C1 segment of cervical spinal cord (tissue), 14 donors: ENCODE measurements at regions not wholly inside any gene's neighbourhood (a gene's known extent, or its start where the extent isn't known, plus 50 kb on each side); places are given as distances from the start of the nearest gene placed in this dataset.
A peak's percentile ranks its signal among the peaks of the same experiment; 100 is the strongest.
"Not testable (repeated sequence)": the region's sequence is repeated elsewhere in the genome, so short reads cannot be mapped to it uniquely, and the experiment has no call there.

Experiments used
- DNase-seq, 14 donors: peaks; one replicate each; lab custom pipeline; 2025; lab: John Stamatoyannopoulos, UW

GRCh38 chr4:7141151-7141834, 51.0 kb upstream of the SORCS2 start:
- DNase-seq: no peak

- DNase-seq: no peak
Observed at GRCh38 chr4:7140692-7141069, 51.7 kb upstream of the SORCS2 start.

GRCh38 chr4:7140062-7140691, 52.2 kb upstream of the SORCS2 start:
- no peak for DNase-seq

DNA sequence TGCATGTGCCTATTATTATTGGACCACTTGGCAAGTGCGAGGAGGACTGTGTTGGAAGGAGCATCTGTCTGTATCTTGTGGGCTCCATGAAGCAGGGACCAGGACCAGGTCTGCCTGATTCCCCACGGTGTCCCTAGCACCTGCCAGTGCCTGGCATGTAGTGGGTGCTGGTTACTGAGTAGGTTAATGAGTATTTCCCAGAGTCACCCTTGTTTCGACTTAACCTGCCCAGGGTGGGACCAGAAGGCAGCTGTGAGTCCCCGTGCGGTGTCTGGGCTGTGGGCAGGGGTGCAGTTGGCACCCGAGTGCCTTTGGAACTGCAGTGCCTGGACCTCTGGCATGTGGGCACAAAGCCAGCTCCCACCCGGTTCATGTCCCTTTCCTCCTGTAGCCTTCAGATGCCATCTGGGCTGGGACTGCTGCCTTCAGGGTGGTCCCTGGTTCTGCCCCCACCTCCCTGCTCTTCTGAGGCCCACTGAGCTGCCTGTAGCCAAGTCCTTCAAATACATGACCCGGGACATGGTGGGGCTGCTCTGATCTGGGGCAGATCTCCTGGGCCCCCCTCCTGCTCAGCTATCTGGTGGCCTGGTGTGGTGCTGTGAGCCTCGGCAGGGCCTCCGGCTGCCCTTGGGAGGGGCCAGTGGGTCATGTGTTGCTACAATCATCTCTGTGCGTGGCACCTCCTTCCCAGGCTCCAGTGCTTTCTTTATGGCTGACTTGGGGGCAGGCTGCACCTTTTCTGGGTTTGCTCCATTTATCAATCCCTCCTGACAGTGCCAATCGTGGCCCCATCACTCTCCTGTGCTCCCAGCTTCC, 53.0 kb upstream of the SORCS2 start:
- no peak for DNase-seq

DNA sequence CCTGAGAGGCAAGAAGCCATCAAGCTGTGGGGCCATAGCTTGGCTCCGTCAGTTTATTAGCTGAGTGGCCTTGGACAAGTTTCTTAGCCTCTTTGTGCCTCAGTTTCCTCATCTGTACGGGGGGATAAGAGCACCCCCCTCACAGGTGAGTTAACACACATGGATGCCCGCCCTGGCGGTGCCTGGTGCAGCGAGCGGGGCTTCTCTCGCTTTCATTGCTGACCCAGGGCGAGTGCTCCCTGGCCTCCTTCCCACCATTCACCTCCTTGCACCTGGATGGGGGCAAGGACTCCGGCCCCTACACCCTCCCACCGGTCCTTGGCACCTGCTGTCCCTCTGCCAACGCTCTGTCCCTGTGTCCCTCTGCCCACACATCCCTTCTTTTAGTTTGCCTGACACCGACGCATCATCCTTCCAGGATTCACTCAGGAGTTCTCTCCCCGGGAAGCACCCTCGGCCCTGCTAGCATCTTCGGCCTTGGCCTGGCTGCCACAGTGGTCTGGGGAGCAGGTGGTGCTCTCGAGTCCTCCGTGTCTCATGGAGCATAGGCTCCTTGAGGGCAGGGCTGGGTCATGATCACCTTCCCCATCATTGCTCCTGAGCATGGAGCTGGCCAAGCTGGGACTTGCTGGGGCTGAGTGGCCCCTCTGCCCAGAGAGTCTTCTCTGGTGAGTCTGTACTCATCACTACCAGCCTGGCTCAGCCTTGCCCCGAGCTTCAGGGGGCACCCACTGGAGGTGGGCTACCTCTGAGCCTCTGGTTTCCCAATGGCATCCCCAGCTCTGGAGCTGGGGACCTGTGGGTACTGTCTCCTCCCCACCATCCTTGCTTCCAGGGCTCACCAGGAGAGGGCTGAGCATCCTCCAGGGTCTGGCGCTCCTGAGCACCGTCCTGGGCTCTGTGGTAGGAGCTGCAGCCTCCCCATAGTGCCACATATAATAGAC, 53.8 kb upstream of the SORCS2 start:
- DNase-seq: no peak

DNA sequence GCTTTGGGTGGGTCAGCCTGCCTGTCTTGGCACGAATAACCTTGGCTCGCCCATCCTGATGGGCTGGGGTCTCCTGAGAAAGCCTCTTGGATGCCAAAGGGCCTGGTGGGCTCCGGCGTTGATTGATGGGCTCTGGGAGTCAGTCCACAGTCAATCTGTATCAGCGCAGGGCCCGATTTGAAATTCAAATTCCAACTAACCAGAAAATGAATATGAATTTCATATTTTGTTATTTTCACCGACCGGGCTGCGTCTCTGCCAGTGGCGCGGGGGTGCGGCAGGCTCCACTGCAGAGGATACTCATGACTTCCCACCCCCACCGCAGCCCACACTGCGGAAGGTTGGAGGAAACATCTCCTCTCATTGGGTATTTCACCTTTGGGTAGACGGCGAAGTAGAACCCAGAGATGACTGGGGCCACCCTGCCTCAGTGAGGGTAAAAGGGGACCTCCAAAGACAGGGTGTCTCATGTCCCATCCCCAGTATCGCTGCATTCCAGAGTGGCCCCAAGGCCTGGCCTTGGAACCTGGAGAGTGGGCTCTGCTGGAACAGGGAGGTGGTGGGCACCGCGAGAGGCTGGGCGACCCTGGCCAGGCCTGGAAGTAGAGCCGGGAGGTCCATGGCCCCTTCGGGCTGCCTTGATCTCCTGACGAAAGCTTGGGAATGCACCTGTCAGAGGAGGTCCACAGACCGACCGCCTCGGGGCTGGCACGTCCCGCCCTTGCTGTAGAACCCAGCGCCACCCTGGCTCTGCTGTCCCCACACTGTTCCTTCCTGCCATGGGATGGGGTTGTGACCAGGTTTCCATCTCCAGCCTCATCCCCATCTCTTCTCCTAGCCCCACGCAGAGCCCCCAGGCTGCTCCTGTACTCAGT, 54.8 kb upstream of the SORCS2 start:
- no peak for DNase-seq

DNA sequence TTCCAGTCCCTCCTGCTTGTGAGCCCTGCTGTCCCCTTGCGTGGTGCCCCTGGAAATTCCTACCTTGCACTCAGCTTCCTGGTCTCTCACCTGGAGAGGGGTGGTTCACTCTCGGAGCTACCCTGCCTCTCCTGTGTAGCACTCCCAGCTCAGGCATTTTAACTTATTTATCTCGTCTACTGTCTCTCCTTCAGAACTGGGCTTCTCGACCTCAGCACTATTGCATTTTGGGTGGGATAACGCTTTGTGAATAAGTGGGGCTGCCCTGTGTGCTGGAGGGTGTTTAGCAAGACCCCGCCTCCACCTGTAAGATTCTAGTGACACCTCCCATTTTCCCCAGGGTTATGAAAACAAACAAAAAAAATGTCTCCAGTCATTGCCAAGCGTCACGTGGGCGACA, 56.0 kb upstream of the SORCS2 start:
- DNase-seq: no peak

DNA sequence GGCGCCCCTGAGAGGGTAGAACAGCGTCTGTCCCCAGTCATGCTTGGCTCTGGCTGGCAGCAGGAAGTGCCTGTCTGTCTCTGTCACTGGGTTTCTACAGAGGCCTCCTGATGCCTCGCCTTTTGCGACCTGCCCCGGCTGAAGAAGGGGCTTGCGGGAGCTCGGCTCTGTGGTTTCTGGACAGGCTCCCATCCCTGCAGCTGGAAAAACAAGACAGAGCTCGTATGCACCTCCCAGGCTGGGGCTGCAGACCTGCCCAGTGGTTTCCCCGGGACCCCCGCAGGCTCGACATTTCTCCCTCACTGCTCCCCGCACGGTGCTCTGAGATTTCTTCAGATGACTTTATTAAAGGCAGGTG, 57.0 kb upstream of the SORCS2 start:
- no peak for DNase-seq

DNA sequence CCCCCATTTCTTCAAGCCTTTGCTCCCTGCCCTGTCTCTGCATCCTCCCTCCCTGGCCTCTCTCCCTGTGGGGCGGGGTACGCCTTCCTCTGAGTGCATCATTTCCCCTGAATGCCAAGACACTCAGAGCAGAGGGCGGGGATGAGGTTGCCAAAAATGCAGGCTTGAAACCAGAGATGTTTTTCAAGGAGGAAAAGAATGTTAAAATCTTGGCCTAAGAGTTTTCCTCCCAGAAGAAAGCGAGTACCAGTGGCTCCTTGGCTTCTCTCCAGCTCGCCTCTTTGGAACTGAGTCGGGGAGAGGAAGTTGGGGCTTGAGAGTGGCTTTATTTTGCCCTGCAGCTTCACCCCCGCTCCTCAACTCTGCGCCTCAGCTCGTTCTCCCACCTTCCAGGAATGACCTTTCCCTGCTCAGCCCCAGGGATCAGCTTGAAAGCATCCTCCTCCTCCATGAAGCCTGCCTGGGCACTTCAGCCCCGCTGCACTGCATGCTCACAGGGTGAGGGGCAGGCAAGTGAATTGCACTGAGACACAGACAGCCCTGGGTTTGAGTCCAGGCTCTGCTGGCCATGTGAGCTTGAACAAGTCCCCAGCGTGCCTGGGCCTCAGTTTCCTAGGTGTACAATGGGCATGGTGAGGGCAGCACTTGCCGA, 57.5 kb upstream of the SORCS2 start:
- peak in 6 of 14 donors; percentile 8 to 45 (median 14) for DNase-seq

DNA sequence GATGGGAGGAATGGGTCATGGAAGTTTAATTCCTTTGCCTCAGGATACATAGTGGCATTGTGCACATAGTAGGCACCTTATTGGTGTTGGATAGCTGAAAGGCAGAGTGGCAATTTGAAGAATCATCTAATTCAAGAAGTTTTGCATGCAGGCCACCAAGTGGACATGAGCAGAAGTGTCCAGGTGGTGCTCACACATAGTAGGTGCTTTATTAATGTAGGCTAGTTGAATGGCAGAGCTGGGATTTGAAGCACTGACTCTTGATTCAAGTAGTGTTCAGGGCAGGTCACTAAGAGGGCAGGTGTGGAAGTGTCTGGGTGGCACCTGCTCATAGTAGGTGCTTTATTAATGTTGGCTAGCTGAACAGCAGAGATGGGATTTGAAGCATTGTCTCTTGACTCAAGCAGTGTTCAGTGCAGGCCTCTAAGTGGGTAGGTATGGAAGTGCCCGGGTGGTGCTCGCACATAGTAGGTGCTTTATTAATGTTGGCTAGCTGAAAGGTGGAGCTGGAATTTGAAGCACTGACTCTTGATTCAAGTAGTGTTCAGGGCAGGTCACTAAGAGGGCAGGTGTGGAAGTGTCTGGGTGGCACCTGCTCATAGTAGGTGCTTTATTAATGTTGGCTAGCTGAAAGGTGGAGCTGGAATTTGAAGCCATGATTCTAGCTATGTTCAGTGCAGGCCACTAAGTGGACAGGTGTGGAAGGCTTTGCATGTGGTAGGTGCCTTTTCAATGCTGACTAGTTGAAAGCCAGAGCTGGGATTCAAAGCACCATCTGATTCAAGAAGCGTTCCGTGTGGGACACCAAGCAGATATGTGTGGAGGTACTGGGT, 58.3 kb upstream of the SORCS2 start:
- DNase-seq: not testable (repeated sequence)

- DNase-seq: peak in 1 of 14 donors; percentile 25
Observed at GRCh38 chr4:7132730-7133582, 59.4 kb upstream of the SORCS2 start.

GRCh38 chr4:7132249-7132648, 60.1 kb upstream of the SORCS2 start:
- no peak for DNase-seq

GRCh38 chr4:7131498-7132031, 60.8 kb upstream of the SORCS2 start:
- DNase-seq: no peak

GRCh38 chr4:7130621-7131211, 61.6 kb upstream of the SORCS2 start:
- DNase-seq: no peak

DNA sequence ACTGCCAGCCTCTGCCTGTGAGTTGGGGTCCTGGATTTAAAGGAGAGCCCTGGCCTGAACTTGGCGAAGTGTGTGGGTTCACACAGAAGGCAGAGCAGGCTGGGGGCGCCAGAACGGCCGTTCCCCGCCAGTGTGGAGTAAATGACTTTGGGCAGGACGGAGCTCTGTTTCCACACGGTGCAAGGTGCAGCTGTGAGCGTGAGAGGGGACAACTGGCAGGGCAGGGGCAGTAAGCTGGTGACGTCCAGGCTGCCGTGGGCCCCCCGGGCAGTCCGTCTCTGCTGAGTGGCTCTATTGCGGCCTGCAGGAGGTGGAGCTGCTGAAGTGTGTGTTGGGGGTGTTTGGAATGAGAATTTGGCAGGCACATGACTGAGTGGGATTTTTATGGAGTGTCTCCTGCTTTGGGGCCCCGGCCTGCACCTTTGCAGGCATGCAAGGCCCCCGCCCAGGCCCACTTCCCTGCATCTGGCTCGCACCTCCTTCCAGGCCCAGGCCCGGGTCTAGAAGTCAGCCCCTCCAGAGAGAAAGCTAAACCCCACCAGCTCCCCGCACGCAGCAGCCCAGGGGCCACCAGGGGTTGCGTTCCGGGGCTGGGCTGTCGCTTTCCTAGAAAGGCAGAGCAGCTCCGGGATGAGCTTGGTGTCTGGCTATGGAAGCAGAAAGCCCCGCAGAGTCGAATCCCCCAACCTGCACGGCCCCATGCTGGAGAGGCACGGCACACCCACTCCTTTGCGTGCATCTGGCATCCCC, 62.2 kb upstream of the GRPEL1 start:
- no peak for DNase-seq

- no peak for DNase-seq
Observed at GRCh38 chr4:7128644-7129043, 60.8 kb upstream of the GRPEL1 start.

DNA sequence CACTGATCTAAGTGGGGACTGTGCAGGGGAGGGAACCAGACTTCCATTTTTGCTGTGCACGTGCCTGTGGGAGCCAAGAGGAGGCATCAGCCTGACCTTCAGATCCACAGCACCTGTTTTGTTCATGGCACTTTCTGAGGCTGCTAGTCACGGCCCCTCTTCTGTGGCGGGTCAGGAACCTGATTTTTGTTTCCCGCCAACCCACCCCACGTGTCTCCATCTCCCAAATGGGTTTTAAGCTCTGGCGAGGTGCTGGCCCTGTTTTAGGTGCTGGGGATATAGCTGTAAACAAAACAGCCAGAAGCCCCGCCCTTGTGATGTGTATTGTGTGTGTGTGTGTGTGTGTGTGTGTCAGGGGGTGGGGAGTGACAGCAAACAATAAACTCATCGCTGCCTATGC, 60.4 kb upstream of the GRPEL1 start:
- no peak for DNase-seq
